Type B pancreatic cell (in vitro differentiated cells): ENCODE measurements at regions not wholly inside any gene's neighbourhood (a gene's known extent, or its start where the extent isn't known, plus 50 kb on each side); places are given as distances from the start of the nearest gene placed in this dataset.

Experiments
- DNase-seq: peaks from one replicate; pipeline ENCODE4 v3.0.0; 2021; ENCODE audit warnings: mixed read lengths; ENCODE audit not compliant: unreplicated experiment; ENCODE audit errors: extremely low spot score
- H3K27ac Mint-ChIP-seq: 2 replicates; pipeline ENCODE4 v1.8.0; 2021; ENCODE audit warnings: mild to moderate bottlenecking, mixed read lengths
- H3K27me3 Mint-ChIP-seq: 2 replicates; pipeline ENCODE4 v1.8.0; 2021; ENCODE audit warnings: mixed read lengths
- H3K36me3 Mint-ChIP-seq: 2 replicates; pipeline ENCODE4 v1.8.0; 2021; ENCODE audit warnings: mixed read lengths
- H3K4me1 Mint-ChIP-seq: one replicate; pipeline ENCODE4 v1.8.0; 2021; ENCODE audit warnings: mixed read lengths; ENCODE audit not compliant: unreplicated experiment
- H3K4me3 Mint-ChIP-seq: 2 replicates; pipeline ENCODE4 v1.8.0; 2021; ENCODE audit warnings: mild to moderate bottlenecking, mixed read lengths
- H3K9me3 Mint-ChIP-seq: 2 replicates; pipeline ENCODE4 v1.8.0; 2021; ENCODE audit warnings: mixed read lengths
- TF ChIP-seq, protein P1 (sequence below): fragments of 200-600 bp; sonication (generic); conservative IDR thresholded peaks from 2 replicates; pipeline ENCODE4 v1.5.0; 2021; ENCODE audit warnings: antibody characterized with exemption, mild to moderate bottlenecking

DNA sequence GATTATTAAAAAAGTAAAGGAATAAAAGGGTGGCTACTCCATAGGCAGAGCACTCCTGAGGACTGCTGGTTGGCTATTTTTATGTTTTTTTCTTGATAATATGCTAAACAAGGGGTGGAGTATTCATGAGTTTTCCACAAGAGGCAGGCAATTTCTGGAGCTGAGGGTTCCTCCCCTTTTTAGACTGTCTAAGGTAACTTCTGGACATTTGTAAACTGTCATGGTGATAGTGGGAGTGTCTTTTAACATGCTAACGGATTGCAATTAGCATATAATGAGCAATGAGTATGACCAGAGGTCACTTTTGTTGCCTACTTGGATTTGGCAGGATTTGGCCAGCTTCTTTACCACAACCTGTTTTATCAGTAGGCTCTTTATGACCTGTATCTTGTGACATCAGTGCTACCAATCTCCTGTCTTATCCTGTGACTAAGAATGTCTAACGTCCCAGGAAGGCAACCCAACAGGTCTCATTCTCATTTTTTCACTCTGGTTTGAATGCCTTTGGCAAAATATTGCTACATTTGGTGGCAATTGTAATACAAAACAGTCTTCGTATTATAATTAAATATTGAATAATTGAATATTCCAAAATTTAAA lies 587.8 kb upstream of the POM121L12 start:
- H3K27ac Mint-ChIP-seq: no peak overlapping the region

DNA sequence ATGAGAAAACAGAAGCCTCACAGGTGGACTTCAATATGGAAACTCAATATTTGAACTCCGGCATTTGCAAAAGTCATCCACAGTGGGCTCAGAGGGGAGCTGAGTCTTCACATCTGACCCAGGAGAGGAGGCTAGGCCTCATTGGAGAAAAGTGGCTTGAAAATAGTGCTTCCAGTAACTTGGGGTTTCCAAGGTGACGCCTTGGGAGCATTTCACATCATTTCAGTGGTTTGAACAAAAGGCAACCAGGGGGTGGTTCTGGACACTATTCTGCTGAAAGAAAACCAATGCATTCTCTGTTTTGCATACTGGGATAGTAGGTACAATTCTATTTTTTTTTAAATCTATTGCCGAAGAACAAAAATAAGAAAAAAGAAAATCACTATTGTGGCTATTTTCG lies 599.2 kb upstream of the POM121L12 start:
- Mint-ChIP-seq H3K27me3 (no peaks in the 10 kb centered on the region), H3K36me3 (no peaks in the 10 kb centered on the region), H3K4me3 (no peak overlapping the region), H3K9me3 (no peaks in the 10 kb centered on the region), H3K27ac (no peak overlapping the region), H3K4me1 (no peaks in the 10 kb centered on the region)
- no peak for DNase-seq
- TF ChIP-seq, protein P1, sequence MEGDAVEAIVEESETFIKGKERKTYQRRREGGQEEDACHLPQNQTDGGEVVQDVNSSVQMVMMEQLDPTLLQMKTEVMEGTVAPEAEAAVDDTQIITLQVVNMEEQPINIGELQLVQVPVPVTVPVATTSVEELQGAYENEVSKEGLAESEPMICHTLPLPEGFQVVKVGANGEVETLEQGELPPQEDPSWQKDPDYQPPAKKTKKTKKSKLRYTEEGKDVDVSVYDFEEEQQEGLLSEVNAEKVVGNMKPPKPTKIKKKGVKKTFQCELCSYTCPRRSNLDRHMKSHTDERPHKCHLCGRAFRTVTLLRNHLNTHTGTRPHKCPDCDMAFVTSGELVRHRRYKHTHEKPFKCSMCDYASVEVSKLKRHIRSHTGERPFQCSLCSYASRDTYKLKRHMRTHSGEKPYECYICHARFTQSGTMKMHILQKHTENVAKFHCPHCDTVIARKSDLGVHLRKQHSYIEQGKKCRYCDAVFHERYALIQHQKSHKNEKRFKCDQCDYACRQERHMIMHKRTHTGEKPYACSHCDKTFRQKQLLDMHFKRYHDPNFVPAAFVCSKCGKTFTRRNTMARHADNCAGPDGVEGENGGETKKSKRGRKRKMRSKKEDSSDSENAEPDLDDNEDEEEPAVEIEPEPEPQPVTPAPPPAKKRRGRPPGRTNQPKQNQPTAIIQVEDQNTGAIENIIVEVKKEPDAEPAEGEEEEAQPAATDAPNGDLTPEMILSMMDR: no peak

More for the DNA sequence above, 587.8 kb upstream of the POM121L12 start:
- Mint-ChIP-seq H3K27me3 (no peaks in the 10 kb centered on the region), H3K4me3 (no peak overlapping the region), H3K4me1 (no peaks in the 10 kb centered on the region), H3K36me3 (no peaks in the 10 kb centered on the region), H3K9me3 (peaks cover 4% of the 10 kb centered on the region)
- DNase-seq: no peak
- TF ChIP-seq, protein P1: no peak

DNA sequence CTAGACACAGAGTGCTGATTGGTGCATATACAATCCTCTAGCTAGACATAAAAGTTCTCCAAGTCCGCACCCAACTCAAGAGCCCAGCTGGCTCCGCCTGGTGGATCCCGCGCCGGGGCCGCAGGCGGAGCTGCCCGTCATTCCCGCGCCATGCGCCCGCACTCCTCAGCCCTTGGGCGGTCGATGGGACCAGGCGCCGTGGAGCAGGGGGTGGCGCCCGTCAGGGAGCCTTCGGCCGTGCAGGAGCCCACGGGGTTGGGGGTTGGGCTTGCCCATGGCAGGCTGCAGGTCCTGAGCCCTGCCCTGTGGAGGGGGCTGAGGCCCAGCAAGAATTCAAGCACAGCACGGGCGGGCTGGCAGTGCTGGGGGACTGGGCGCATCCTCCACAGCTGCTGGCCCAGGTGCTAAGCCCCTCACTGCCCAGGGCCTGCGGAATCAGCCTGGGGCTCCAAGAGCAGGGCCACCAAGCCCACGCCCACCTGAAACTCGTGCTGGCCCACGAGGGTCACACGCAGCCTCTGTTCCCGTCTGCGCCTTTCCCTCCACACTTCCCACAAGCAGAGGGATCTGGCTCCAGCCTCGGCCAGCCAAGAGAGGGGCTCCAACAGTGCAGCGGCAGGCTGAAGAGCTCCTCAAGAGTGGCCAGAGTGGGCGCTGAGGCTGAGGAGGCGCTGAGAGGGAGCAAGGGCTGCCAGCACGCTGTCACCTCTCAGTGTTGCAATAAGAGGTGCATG lies 604.2 kb upstream of the POM121L12 start:
- Mint-ChIP-seq H3K27ac (no peak overlapping the region), H3K27me3 (no peaks in the 10 kb centered on the region), H3K4me1 (no peaks in the 10 kb centered on the region), H3K4me3 (no peak overlapping the region), H3K36me3 (no peaks in the 10 kb centered on the region), H3K9me3 (no peaks in the 10 kb centered on the region)
- no peak for DNase-seq
- TF ChIP-seq, protein P1: no peak

DNA sequence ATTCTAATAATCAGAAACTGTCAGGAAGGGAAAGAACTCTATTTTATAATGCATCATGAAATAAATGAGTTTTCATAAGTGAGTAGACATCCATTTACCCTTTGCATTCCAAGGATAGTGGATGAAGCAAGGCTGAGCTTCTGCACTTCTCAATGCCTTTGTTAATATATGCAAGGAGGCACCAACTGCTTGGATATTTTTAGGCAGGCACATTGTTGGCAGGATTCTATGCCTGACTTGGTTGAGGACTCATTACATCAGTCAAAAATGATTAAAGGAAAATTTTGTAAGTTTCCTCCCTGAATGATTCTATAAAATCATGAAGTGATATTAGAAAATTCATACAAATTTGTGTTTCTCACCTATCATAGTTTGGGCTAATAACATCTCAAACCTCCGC lies 612.2 kb upstream of the POM121L12 start:
- no peaks in the 10 kb centered on the region for H3K9me3 Mint-ChIP-seq
- H3K36me3 Mint-ChIP-seq: no peaks in the 10 kb centered on the region
- no peaks in the 10 kb centered on the region for H3K27me3 Mint-ChIP-seq
- no peak for DNase-seq
- no peak overlapping the region for H3K27ac Mint-ChIP-seq
- H3K4me1 Mint-ChIP-seq: no peaks in the 10 kb centered on the region
- H3K4me3 Mint-ChIP-seq: no peak overlapping the region
- TF ChIP-seq, protein P1: no peak

DNA sequence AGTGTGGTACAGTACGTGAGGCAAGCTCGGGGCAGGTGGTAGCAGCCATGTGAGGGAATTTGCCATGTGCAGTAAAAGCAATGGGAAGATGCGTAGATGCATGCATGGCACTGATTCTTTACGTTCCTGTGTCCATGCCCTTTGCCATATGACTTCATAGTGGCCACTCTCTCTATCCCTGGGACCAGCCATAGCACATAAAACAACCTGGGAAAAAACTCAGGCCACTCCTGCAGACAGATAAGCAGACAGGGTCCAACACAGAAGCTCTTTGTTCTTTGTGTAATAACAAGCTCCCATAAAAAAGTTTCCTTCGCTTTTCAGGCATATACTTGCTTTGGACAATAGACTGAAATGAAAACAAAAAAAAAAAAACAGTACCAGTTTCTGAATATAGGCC lies 622.4 kb upstream of the POM121L12 start:
- H3K36me3 Mint-ChIP-seq: no peaks in the 10 kb centered on the region
- H3K4me3 Mint-ChIP-seq: no peak overlapping the region
- no peak for DNase-seq
- no peak overlapping the region for H3K27ac Mint-ChIP-seq
- H3K27me3 Mint-ChIP-seq: peaks cover 3% of the 10 kb centered on the region
- H3K9me3 Mint-ChIP-seq: peaks cover 4% of the 10 kb centered on the region
- no peaks in the 10 kb centered on the region for H3K4me1 Mint-ChIP-seq
- TF ChIP-seq, protein P1: no peak
